RPMI8226 (cell line): ENCODE measurements at regions not wholly inside any gene's neighbourhood (a gene's known extent, or its start where the extent isn't known, plus 50 kb on each side); places are given as distances from the start of the nearest gene placed in this dataset.
A peak's percentile ranks its signal among the peaks of the same experiment; 100 is the strongest.

Source experiments
- DNase-seq: peaks from one replicate; pipeline ENCODE4 v3.0.0-alpha.2; 2015

- DNase-seq = no peak
Observed at GRCh38 chr22:27526901-27527300, 274.7 kb downstream of the MN1 start.

GRCh38 chr22:27531782-27532530, 269.6 kb downstream of the MN1 start:
- DNase-seq = no peak

- no peak for DNase-seq
Observed at GRCh38 chr22:27533105-27533745, 268.3 kb downstream of the MN1 start.

GRCh38 chr22:27534720-27535125, 266.8 kb downstream of the MN1 start:
- DNase-seq = no peak

GRCh38 chr22:27535452-27535851, 266.1 kb downstream of the MN1 start:
- no peak for DNase-seq

- DNase-seq = no peak
Observed at GRCh38 chr22:27537501-27537900, 264.1 kb downstream of the MN1 start.

GRCh38 chr22:27538666-27539065, 262.9 kb downstream of the MN1 start:
- DNase-seq = no peak

- no peak for DNase-seq
Observed at GRCh38 chr22:27540247-27540646, 261.3 kb downstream of the MN1 start.

GRCh38 chr22:27540656-27541396, 260.7 kb downstream of the MN1 start:
- no peak for DNase-seq

GRCh38 chr22:27541836-27542235, 259.7 kb downstream of the MN1 start:
- no peak for DNase-seq

- DNase-seq = no peak
Observed at GRCh38 chr22:27542602-27543001, 259.0 kb downstream of the MN1 start.

GRCh38 chr22:27543460-27543859, 258.1 kb downstream of the MN1 start:
- no peak for DNase-seq

GRCh38 chr22:27545085-27545484, 256.5 kb downstream of the MN1 start:
- DNase-seq = no peak

GRCh38 chr22:27546157-27546935, 255.2 kb downstream of the MN1 start:
- DNase-seq = no peak

- no peak for DNase-seq
Observed at GRCh38 chr22:27551402-27551801, 250.2 kb downstream of the MN1 start.

GRCh38 chr22:27552176-27552575, 249.4 kb downstream of the MN1 start:
- no peak for DNase-seq

GRCh38 chr22:27552863-27553262, 248.7 kb downstream of the MN1 start:
- no peak for DNase-seq

GRCh38 chr22:27554106-27554811, 247.3 kb downstream of the MN1 start:
- DNase-seq = peak; percentile 50

- no peak for DNase-seq
Observed at GRCh38 chr22:27554841-27555456, 246.6 kb downstream of the MN1 start.

- DNase-seq = no peak
Observed at GRCh38 chr22:27556371-27556770, 245.2 kb downstream of the MN1 start.

- no peak for DNase-seq
Observed at GRCh38 chr22:27557286-27558008, 244.1 kb downstream of the MN1 start.
